Endothelial cell (in vitro differentiated cells): ENCODE measurements at regions not wholly inside any gene's neighbourhood (a gene's known extent, or its start where the extent isn't known, plus 50 kb on each side); places are given as distances from the start of the nearest gene placed in this dataset.

ENCODE experiments used
- DNase-seq: peaks from one replicate; pipeline ENCODE4 v3.0.0; 2021; ENCODE audit warnings: low spot score
- H3K27ac Mint-ChIP-seq: one replicate; pipeline ENCODE4 v1.8.0; 2021; ENCODE audit warnings: mixed read lengths, inconsistent platforms; ENCODE audit not compliant: unreplicated experiment
- H3K27me3 Mint-ChIP-seq: one replicate; pipeline ENCODE4 v1.8.0; 2021; ENCODE audit warnings: mild to moderate bottlenecking, moderate library complexity, mixed read lengths, inconsistent platforms; ENCODE audit not compliant: unreplicated experiment
- H3K36me3 Mint-ChIP-seq: one replicate; pipeline ENCODE4 v1.8.0; 2021; ENCODE audit warnings: mild to moderate bottlenecking, low read depth, mixed read lengths, inconsistent platforms; ENCODE audit not compliant: unreplicated experiment
- H3K4me1 Mint-ChIP-seq: one replicate; pipeline ENCODE4 v1.8.0; 2021; ENCODE audit warnings: mild to moderate bottlenecking, mixed read lengths, inconsistent platforms; ENCODE audit not compliant: unreplicated experiment
- H3K4me3 Mint-ChIP-seq: one replicate; pipeline ENCODE4 v1.8.0; 2021; ENCODE audit warnings: mild to moderate bottlenecking, mixed read lengths, inconsistent platforms; ENCODE audit not compliant: unreplicated experiment
- H3K9me3 Mint-ChIP-seq: one replicate; pipeline ENCODE4 v1.8.0; 2021; ENCODE audit warnings: mixed read lengths, inconsistent platforms; ENCODE audit not compliant: unreplicated experiment
- TF ChIP-seq, protein P1 (sequence below): fragments of 200-600 bp; sonication (generic); IDR thresholded peaks from one replicate; pipeline ENCODE4 v1.5.0; 2021; ENCODE audit warnings: antibody characterized with exemption; ENCODE audit not compliant: unreplicated experiment

DNA sequence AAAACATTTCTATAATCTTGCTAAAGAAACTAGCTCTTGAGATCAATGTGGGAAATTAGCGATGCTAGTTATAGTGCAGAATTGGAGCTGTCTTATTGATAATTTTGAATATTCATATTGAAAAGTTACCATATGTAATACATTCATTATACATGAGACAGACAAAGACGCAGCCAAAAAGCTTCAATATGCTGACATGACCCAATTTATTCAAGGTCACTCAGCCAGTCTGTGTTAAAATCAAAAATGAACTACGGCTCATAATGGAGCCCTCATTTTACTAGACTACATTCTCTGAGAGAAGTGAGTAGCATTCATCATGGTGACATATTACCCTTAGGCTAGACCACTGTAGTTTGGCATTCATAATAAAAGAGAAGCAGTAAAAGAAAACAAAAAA, 107.3 kb upstream of the GABRG2 start:
- DNase-seq, result no peak
- Mint-ChIP-seq H3K27me3 (no peaks in the 10 kb centered on the region), H3K4me3 (no peak overlapping the region), H3K4me1 (no peaks in the 10 kb centered on the region), H3K36me3 (no peaks in the 10 kb centered on the region), H3K9me3 (no peaks in the 10 kb centered on the region), H3K27ac (no peak overlapping the region)
- TF ChIP-seq, protein P1, sequence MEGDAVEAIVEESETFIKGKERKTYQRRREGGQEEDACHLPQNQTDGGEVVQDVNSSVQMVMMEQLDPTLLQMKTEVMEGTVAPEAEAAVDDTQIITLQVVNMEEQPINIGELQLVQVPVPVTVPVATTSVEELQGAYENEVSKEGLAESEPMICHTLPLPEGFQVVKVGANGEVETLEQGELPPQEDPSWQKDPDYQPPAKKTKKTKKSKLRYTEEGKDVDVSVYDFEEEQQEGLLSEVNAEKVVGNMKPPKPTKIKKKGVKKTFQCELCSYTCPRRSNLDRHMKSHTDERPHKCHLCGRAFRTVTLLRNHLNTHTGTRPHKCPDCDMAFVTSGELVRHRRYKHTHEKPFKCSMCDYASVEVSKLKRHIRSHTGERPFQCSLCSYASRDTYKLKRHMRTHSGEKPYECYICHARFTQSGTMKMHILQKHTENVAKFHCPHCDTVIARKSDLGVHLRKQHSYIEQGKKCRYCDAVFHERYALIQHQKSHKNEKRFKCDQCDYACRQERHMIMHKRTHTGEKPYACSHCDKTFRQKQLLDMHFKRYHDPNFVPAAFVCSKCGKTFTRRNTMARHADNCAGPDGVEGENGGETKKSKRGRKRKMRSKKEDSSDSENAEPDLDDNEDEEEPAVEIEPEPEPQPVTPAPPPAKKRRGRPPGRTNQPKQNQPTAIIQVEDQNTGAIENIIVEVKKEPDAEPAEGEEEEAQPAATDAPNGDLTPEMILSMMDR, result no peak

DNA sequence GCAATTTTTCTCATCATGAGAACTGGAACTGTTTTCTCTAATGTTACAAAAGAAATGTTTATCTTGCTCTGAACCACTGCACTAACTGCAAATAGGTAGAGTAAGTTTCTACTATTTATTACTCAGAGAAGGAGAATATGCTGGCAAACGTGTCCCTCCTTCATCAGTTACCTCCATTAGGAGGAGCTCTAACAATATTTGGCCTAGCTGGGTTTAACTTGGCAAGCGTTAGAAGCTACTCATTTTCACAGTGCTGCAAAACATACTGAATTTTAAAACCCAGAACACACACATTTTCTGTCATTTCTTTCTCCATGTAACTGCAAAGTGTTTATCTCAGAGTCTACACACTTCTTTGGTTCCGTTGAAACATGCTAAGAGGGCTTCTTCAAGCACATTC, 101.0 kb upstream of the GABRG2 start:
- H3K4me3 Mint-ChIP-seq, result no peak overlapping the region
- no peaks in the 10 kb centered on the region for H3K4me1 Mint-ChIP-seq
- peak; percentile 7 for DNase-seq
- no peak overlapping the region for H3K27ac Mint-ChIP-seq
- H3K27me3 Mint-ChIP-seq, result no peaks in the 10 kb centered on the region
- no peaks in the 10 kb centered on the region for H3K9me3 Mint-ChIP-seq
- TF ChIP-seq, protein P1, result no peak
- H3K36me3 Mint-ChIP-seq, result no peaks in the 10 kb centered on the region

DNA sequence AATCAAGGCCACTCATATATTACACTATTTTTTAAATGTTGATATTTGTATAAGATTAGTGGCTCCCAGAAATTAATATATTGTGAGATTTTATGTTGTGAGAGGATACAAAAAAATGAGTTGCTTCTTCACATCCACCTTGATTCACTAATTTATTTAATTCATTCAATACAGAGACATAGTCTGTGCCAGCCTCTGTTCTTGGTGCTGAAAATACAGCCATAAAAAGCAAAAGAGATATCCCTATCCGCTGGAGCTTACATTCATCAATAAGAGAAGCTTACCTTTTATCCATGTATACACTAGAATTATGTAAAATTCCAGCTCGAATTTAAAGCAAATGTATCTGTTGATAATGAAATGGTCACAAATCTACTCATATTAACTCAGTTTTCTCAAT, 92.2 kb upstream of the GABRG2 start:
- DNase-seq, result no peak
- Mint-ChIP-seq H3K27me3 (no peaks in the 10 kb centered on the region), H3K4me3 (no peak overlapping the region), H3K4me1 (no peaks in the 10 kb centered on the region), H3K36me3 (no peaks in the 10 kb centered on the region), H3K27ac (no peak overlapping the region), H3K9me3 (no peaks in the 10 kb centered on the region)
- TF ChIP-seq, protein P1, result no peak

DNA sequence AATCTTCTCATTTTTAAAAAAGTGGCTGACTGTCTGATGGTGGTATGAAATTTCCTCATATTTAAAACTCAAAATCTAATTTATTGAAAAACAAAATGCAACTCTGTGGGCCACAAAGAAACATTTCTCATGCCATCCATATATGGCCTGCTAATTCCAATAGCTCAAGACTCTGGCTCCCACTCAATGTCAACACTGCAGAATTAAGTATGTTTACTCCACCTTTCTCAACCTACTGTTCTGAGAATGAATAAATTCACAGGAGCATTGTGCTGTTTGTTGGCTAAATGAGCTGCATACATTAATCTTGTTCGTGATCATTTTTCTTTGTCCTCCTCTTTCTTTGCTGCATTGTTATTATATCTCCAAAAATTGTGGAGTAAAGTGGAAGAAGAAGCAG, 79.5 kb upstream of the GABRG2 start:
- Mint-ChIP-seq H3K27ac (no peak overlapping the region), H3K4me3 (no peak overlapping the region), H3K36me3 (no peaks in the 10 kb centered on the region), H3K27me3 (no peaks in the 10 kb centered on the region), H3K9me3 (peaks cover 6% of the 10 kb centered on the region), H3K4me1 (no peaks in the 10 kb centered on the region)
- TF ChIP-seq, protein P1, result no peak
- no peak for DNase-seq
